ENCODE measurements at regions not wholly inside any gene's neighbourhood (a gene's known extent, or its start where the extent isn't known, plus 50 kb on each side); places are given as distances from the start of the nearest gene placed in this dataset.
"Not testable (repeated sequence)": the region's sequence is repeated elsewhere in the genome, so short reads cannot be mapped to it uniquely, and the experiment has no call there.

DNA sequence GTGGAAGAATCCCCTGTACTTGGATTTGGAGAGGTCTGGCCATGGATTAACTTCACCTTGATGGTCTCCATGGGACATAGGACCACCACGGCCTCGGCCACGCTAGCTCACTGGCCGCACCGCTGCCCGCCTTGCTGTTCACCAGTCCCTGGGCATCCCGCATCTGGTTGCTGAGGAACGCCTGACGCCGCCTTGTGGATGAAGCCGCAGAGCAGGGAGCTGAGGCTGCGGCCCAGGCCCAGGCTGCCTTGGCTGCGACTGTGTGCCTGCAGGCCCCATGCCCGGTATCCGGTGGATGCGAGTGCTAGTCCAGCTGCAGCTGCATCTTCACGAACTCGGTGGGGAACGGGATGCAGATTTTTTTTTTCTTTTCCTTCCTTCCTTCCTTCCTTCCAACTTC lies 1407.1 kb downstream of the UQCRFS1 start:
- H3K9ac ChIP-seq (ENCODE audit: low read length), result no peak overlapping the region
- no peaks in the 10 kb centered on the region for H3K36me3 ChIP-seq (ENCODE audit: control insufficient read depth, insufficient read depth, low read length, severe bottlenecking)
- no peaks in the 10 kb centered on the region for H3K9me3 ChIP-seq (ENCODE audit: control insufficient read depth, low read length)
- H3K27me3 ChIP-seq (replicated peaks; ENCODE audit: control insufficient read depth, insufficient read depth, low read length), result no peaks in the 10 kb centered on the region
- no peak overlapping the region for H3K4me3 ChIP-seq (ENCODE audit: low read length)
- no peak for DNase-seq (ENCODE audit: low read depth)
- no peaks in the 10 kb centered on the region for H3K4me1 ChIP-seq (ENCODE audit: control insufficient read depth, insufficient read depth, low read length)

DNA sequence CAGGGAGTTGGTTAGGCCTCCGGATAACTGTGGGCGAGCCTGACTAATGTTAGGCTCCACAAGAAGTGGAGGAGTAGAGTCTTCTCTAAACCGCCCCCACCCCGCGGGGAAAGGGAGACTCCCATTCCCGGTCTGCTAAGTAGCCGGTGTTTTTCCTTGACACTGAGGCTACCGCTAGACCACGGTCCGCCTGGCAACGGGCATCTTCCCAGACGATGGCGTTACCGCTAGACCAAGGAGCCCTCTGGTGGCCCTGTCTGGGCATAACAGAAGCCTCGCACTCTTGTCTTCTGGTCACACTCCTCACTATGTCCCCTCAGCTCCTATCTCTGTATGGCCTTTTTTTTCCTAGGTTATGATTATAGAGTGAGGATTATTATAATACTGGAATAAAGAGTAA lies 1410.7 kb downstream of the UQCRFS1 start:
- H3K4me3 ChIP-seq (ENCODE audit: low read length); H3K9ac ChIP-seq (ENCODE audit: low read length): not testable (repeated sequence)

DNA sequence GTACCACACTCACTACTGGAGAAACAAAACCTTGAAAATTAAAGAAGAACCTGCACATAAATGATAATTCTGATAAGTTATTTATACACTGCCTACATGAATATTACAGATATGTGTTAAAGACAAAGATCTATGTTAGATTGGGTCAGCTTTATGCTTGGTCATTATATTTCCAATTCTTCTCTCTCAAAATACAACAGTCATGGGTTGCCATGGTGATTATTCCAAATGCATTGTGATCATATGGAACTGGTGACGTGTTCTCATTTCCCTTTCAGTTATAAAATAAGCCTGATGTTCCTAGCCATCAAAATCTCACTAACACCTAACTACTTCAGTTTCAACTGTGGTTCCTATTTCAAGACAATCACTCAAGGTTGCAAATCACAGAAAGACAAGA lies 1416.4 kb downstream of the UQCRFS1 start:
- no peak overlapping the region for H3K9ac ChIP-seq (ENCODE audit: low read length)
- H3K4me1 ChIP-seq (ENCODE audit: control insufficient read depth, insufficient read depth, low read length), result peaks cover 15% of the 10 kb centered on the region
- no peaks in the 10 kb centered on the region for H3K27me3 ChIP-seq (replicated peaks; ENCODE audit: control insufficient read depth, insufficient read depth, low read length)
- peaks cover 4% of the 10 kb centered on the region for H3K36me3 ChIP-seq (ENCODE audit: control insufficient read depth, insufficient read depth, low read length, severe bottlenecking)
- H3K9me3 ChIP-seq (ENCODE audit: control insufficient read depth, low read length), result no peaks in the 10 kb centered on the region
- DNase-seq (ENCODE audit: low read depth), result no peak
- H3K4me3 ChIP-seq (ENCODE audit: low read length), result no peak overlapping the region

More for the DNA sequence above, 1410.7 kb downstream of the UQCRFS1 start:
- not testable (repeated sequence) for H3K9me3 ChIP-seq (ENCODE audit: control insufficient read depth, low read length); DNase-seq (ENCODE audit: low read depth); H3K36me3 ChIP-seq (ENCODE audit: control insufficient read depth, insufficient read depth, low read length, severe bottlenecking); H3K4me1 ChIP-seq (ENCODE audit: control insufficient read depth, insufficient read depth, low read length); H3K27me3 ChIP-seq (replicated peaks; ENCODE audit: control insufficient read depth, insufficient read depth, low read length)

DNA sequence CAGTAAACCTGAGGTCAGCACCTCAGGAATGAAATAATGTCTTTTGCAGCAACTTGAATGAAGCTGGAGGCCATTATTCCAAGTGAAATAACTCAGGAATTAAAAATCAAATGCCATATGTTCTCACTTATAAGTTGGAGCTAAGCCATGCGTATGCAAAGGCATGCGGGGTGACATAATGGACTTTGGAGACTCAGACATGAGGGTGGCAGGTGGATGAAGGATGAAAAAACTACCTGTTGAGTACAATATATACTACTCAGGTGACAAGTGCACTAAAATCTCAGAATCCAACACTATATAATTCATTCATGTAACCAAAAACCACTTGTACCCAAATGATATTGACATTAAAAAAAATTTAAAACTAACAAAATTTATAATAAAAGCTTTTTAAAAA lies 1416.9 kb downstream of the UQCRFS1 start:
- no peaks in the 10 kb centered on the region for H3K27me3 ChIP-seq (replicated peaks; ENCODE audit: control insufficient read depth, insufficient read depth, low read length)
- no peaks in the 10 kb centered on the region for H3K9me3 ChIP-seq (ENCODE audit: control insufficient read depth, low read length)
- peaks cover 19% of the 10 kb centered on the region for H3K4me1 ChIP-seq (ENCODE audit: control insufficient read depth, insufficient read depth, low read length)
- H3K36me3 ChIP-seq (ENCODE audit: control insufficient read depth, insufficient read depth, low read length, severe bottlenecking), result peaks cover 4% of the 10 kb centered on the region
- no peak overlapping the region for H3K4me3 ChIP-seq (ENCODE audit: low read length)
- H3K9ac ChIP-seq (ENCODE audit: low read length), result no peak overlapping the region
- no peak for DNase-seq (ENCODE audit: low read depth)

DNA sequence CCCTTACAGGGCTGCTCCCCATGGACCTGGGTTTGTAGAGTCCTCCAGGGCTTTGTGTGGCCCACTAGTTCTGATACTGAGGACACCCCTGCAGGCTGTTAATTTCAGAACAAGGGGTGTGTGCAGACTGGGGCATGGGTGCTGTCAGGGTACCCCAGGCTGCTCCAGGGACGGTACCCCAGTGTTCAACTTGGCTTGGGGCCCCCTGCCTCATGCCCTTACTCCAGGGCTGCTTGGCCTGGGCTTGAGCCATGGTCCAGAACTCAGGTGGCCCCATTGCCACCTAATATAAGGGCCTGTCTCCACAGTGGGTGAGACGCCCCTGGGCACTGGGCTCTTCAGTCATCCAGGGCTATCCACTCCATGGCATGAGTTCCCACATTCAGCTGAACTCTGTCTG lies 1417.6 kb downstream of the UQCRFS1 start:
- peak overlapping the region; percentile 96 for H3K4me3 ChIP-seq (ENCODE audit: low read length)

DNA sequence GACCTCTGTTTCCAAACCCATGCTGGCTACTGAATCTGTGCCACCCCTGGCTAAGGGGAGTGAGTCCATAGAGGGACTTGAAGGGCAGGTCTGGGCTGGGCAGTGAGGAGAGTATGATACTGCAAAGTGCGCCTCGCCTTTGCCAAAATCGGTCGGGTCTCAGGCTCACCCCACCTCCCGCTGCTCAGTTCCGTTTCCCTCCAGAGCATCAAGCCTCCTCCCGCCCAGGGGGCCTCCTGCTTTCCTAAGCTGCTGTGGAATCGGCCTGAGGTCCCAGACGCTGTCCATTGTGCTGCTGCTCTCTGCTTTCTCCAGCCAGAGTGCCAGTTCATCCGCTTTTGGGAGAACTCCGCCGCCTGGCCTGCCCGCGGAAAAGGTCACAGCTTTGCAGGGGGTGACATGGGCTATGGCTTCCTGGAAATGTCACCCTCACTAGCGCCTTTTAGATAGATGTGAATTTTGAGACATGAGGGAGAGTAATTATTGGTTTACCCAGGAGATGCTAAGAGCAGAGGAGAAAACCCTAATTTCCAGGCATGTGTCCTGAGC lies 1418.4 kb downstream of the UQCRFS1 start:
- H3K9ac ChIP-seq (ENCODE audit: low read length), result peak overlapping the region; percentile 94
- H3K4me3 ChIP-seq (ENCODE audit: low read length), result peak overlapping the region; percentile 96
- H3K9me3 ChIP-seq (ENCODE audit: control insufficient read depth, low read length), result no peaks in the 10 kb centered on the region
- DNase-seq (ENCODE audit: low read depth), result peak; percentile 74
- H3K4me1 ChIP-seq (ENCODE audit: control insufficient read depth, insufficient read depth, low read length), result peaks cover 25% of the 10 kb centered on the region
- H3K36me3 ChIP-seq (ENCODE audit: control insufficient read depth, insufficient read depth, low read length, severe bottlenecking), result peaks cover 4% of the 10 kb centered on the region
- H3K27me3 ChIP-seq (replicated peaks; ENCODE audit: control insufficient read depth, insufficient read depth, low read length), result no peaks in the 10 kb centered on the region

More for the DNA sequence above, 1417.6 kb downstream of the UQCRFS1 start:
- no peaks in the 10 kb centered on the region for H3K27me3 ChIP-seq (replicated peaks; ENCODE audit: control insufficient read depth, insufficient read depth, low read length)
- peaks cover 25% of the 10 kb centered on the region for H3K4me1 ChIP-seq (ENCODE audit: control insufficient read depth, insufficient read depth, low read length)
- H3K9me3 ChIP-seq (ENCODE audit: control insufficient read depth, low read length), result no peaks in the 10 kb centered on the region
- H3K36me3 ChIP-seq (ENCODE audit: control insufficient read depth, insufficient read depth, low read length, severe bottlenecking), result peaks cover 4% of the 10 kb centered on the region
- DNase-seq (ENCODE audit: low read depth), result no peak
- peak overlapping the region; percentile 94 for H3K9ac ChIP-seq (ENCODE audit: low read length)

DNA sequence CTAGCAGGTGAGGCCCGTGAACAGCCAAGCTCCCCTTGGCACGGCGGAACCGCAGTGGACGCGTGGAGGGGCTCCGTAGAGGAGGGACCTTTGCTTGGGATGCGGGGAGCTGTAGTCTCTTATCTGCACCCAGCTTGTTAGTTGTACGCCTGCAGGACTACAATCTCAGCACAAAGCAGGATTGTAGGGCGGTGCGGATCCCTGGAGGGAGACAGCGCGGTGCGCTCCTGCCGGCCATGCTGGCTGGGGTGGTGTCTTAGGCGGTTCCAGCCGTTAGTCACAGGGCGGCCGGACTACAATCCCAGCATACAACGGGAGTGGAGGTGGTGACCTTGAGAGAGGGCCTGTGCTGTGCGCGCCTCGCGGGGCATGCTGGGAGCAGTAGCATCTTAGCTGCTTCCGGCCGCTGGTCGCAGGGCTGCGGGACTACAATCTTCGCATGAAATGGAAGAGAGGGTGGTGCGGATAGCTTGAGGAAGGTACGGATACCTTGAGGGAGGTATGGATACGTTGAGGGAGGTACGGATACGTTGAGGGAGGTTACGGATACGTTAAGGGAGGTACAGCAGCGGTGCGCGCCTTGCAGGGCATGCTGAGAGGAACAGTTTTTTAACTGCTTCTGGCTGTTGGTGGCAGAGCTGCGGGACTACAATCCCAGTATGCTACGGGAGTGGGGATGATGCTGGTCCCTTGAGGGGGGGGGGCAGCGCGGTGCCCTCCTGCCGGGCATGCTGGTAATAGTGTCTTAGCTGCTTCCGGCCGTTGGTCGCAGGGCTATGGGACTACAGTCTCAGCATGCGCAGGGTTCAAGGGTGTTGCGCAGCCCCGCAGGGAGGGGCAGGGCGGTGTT lies 1419.1 kb downstream of the UQCRFS1 start:
- Histone ChIP-seq H3K9me3 (ENCODE audit: control insufficient read depth, low read length) (no peaks in the 10 kb centered on the region), H3K36me3 (ENCODE audit: control insufficient read depth, insufficient read depth, low read length, severe bottlenecking) (peaks cover 4% of the 10 kb centered on the region), H3K9ac (ENCODE audit: low read length) (peak overlapping the region; percentile 94), H3K4me3 (ENCODE audit: low read length) (peak overlapping the region; percentile 96), H3K27me3 (replicated peaks; ENCODE audit: control insufficient read depth, insufficient read depth, low read length) (no peaks in the 10 kb centered on the region), H3K4me1 (ENCODE audit: control insufficient read depth, insufficient read depth, low read length) (peaks cover 25% of the 10 kb centered on the region)
- peak; percentile 97 for DNase-seq (ENCODE audit: low read depth)

DNA sequence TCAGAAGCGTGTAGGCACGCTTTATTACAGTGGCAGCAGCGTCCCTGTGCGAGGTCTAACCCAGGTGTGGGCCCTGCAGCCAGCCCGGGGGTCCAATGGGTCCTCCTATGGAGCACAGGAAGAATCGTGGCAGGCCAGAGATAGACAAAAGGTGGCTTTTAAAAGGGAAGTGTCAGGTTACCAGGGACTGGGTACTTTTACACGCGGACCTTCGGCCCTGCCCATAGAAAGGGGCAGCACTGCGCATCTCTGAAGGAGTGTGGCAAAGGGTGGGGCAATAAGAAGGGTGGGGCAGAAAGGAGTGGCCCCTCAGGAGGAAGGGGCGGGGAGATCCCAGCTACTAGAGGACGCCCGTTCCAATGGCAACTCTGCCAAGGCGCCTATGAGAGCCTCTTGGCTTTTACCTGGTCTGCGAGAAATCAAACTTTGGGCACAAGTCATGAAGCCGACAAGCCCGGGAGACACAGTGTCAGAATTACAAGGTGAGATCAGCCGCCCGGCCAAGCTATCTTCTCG lies 1419.8 kb downstream of the UQCRFS1 start:
- peak overlapping the region; percentile 94 for H3K9ac ChIP-seq (ENCODE audit: low read length)
- no peaks in the 10 kb centered on the region for H3K9me3 ChIP-seq (ENCODE audit: control insufficient read depth, low read length)
- peak overlapping the region; percentile 96 for H3K4me3 ChIP-seq (ENCODE audit: low read length)
- H3K27me3 ChIP-seq (replicated peaks; ENCODE audit: control insufficient read depth, insufficient read depth, low read length), result no peaks in the 10 kb centered on the region
- H3K4me1 ChIP-seq (ENCODE audit: control insufficient read depth, insufficient read depth, low read length), result peaks cover 25% of the 10 kb centered on the region
- peaks cover 4% of the 10 kb centered on the region for H3K36me3 ChIP-seq (ENCODE audit: control insufficient read depth, insufficient read depth, low read length, severe bottlenecking)
- DNase-seq (ENCODE audit: low read depth), result peak; percentile 81

DNA sequence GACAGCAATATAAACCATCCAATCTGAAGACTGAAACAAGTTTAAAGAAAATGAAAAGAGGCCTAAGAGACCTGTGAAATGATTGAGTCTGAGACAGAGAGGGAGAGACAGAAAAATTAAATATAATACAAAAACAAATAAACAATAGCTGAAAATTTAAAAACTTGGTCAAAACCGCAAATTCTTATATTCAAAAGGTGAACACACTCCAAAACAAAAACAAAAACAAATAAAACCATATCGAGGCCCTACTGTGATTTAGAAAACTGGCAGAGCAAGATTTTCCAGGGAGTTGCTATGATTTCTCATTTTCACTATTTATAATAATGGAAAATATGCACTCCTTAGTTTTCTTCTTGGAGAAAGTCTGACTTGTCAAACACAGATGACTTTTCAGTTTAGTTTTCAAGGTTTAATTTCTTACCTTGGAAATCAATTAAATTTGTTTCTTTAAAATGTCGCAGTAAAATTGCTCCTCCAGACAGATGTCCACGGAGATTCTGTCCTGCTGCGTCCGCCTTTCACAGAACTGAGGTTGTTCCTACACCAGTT lies 1420.3 kb downstream of the UQCRFS1 start:
- Histone ChIP-seq H3K9me3 (ENCODE audit: control insufficient read depth, low read length) (no peaks in the 10 kb centered on the region), H3K4me3 (ENCODE audit: low read length) (peak overlapping the region; percentile 96), H3K9ac (ENCODE audit: low read length) (peak overlapping the region; percentile 94), H3K27me3 (replicated peaks; ENCODE audit: control insufficient read depth, insufficient read depth, low read length) (no peaks in the 10 kb centered on the region), H3K36me3 (ENCODE audit: control insufficient read depth, insufficient read depth, low read length, severe bottlenecking) (no peaks in the 10 kb centered on the region), H3K4me1 (ENCODE audit: control insufficient read depth, insufficient read depth, low read length) (peaks cover 25% of the 10 kb centered on the region)
- no peak for DNase-seq (ENCODE audit: low read depth)

DNA sequence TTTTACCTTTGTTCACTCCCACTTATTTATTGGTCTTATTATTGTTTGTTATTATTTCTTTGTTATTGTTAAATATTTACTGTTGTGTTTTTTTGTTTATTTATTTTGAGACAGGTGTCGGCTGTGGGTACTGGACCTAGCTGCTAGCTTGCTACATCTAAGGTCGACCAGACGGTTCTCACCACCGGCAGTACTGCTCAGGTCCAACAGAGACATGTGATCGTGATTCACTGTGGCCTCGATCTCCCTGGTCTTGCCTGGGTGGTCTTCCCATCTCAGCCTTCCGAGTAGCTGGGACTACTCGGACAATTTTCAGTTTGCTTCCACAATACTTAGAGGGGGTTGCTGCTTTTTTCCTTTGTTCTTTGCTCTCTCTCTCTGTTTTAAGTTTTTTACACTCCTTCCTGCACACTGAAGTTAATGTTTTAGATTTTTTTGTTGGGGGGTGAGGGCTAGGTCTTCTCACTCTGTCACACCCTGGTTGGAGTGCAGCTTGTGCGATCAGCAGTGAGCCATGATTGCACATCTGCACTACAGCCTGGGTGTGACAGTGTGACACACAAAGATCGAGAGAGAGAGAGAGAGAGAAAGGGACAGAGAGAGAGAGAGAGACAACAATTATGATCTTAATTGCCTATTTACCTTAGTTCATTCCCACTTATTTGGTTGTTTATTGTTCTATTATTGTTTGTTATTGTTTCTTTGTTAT lies 1432.4 kb downstream of the UQCRFS1 start:
- no peaks in the 10 kb centered on the region for H3K27me3 ChIP-seq (replicated peaks; ENCODE audit: control insufficient read depth, insufficient read depth, low read length)
- no peak for DNase-seq (ENCODE audit: low read depth)
- H3K4me3 ChIP-seq (ENCODE audit: low read length), result no peak overlapping the region
- H3K9me3 ChIP-seq (ENCODE audit: control insufficient read depth, low read length), result no peaks in the 10 kb centered on the region
- no peak overlapping the region for H3K9ac ChIP-seq (ENCODE audit: low read length)
- H3K4me1 ChIP-seq (ENCODE audit: control insufficient read depth, insufficient read depth, low read length), result peaks cover 3% of the 10 kb centered on the region
- H3K36me3 ChIP-seq (ENCODE audit: control insufficient read depth, insufficient read depth, low read length, severe bottlenecking), result peaks cover 5% of the 10 kb centered on the region

DNA sequence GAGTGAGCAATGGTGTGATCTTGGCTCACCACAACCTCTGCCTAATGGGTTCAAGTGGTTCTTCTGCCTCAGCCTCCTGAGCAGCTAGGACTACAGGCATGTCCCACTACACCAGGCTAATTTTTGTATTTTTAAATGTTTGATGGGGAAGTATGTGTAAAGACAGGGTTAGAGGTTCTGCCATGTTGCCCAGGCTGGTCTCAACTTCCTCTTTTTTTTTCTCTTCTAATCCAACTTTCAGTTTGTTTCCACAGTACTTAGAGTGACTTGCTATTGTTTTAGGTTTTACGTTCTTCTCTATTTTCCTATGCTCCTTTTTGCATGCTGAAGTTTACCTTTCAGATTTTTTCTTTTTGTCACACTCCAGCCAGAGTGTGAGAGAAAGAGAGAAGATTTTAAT lies 1433.0 kb downstream of the UQCRFS1 start:
- Histone ChIP-seq H3K9me3 (ENCODE audit: control insufficient read depth, low read length) (no peaks in the 10 kb centered on the region), H3K4me1 (ENCODE audit: control insufficient read depth, insufficient read depth, low read length) (peaks cover 3% of the 10 kb centered on the region), H3K36me3 (ENCODE audit: control insufficient read depth, insufficient read depth, low read length, severe bottlenecking) (peaks cover 5% of the 10 kb centered on the region), H3K9ac (ENCODE audit: low read length) (no peak overlapping the region), H3K27me3 (replicated peaks; ENCODE audit: control insufficient read depth, insufficient read depth, low read length) (no peaks in the 10 kb centered on the region), H3K4me3 (ENCODE audit: low read length) (no peak overlapping the region)
- DNase-seq (ENCODE audit: low read depth), result no peak

All from adipocyte (in vitro differentiated cells).